ENCODE measurements at regions not wholly inside any gene's neighbourhood (a gene's known extent, or its start where the extent isn't known, plus 50 kb on each side); places are given as distances from the start of the nearest gene placed in this dataset.

- ChIA-PET POLR2A (no interaction called here), CTCF (no interaction called here)
- H3K4me3 ChIP-seq (ENCODE audit: low read depth, low read length) = no peak overlapping the region
- TF ChIP-seq CTCF (IDR thresholded peaks at IDR 0.05; ENCODE audit: insufficient read depth, low read length, missing control alignments) = no peak
- DNase-seq (ENCODE audit: low read depth, low spot score) = no peak
These were observed 214.3 kb downstream of the CTTN start for GRCh38 chr11:70612459-70613141.

GRCh38 chr11:70614034-70614681 lies 215.8 kb downstream of the CTTN start:
- ChIA-PET CTCF (no interaction called here), POLR2A (no interaction called here)

GRCh38 chr11:70615036-70615875 lies 216.9 kb downstream of the CTTN start:
- ChIA-PET CTCF (no interaction called here), POLR2A (no interaction called here)
- TF ChIP-seq CTCF (IDR thresholded peaks at IDR 0.05; ENCODE audit: insufficient read depth, low read length, missing control alignments) = no peak
- no peak for DNase-seq (ENCODE audit: low read depth, low spot score)
- H3K4me3 ChIP-seq (ENCODE audit: low read depth, low read length) = no peak overlapping the region

More at GRCh38 chr11:70614034-70614681, 215.8 kb downstream of the CTTN start:
- DNase-seq (ENCODE audit: low read depth, low spot score) = no peak
- H3K4me3 ChIP-seq (ENCODE audit: low read depth, low read length) = no peak overlapping the region
- no peak for TF ChIP-seq CTCF (IDR thresholded peaks at IDR 0.05; ENCODE audit: insufficient read depth, low read length, missing control alignments)

- TF ChIP-seq CTCF (IDR thresholded peaks at IDR 0.05; ENCODE audit: insufficient read depth, low read length, missing control alignments) = no peak
- POLR2A ChIA-PET = no interaction called here
- no peak overlapping the region for H3K4me3 ChIP-seq (ENCODE audit: low read depth, low read length)
- CTCF ChIA-PET = no interaction called here
- DNase-seq (ENCODE audit: low read depth, low spot score) = no peak
These were observed 218.0 kb downstream of the CTTN start for GRCh38 chr11:70616317-70616716.

- ChIA-PET POLR2A (no interaction called here), CTCF (no interaction called here)
- TF ChIP-seq CTCF (IDR thresholded peaks at IDR 0.05; ENCODE audit: insufficient read depth, low read length, missing control alignments) = no peak
- no peak overlapping the region for H3K4me3 ChIP-seq (ENCODE audit: low read depth, low read length)
- DNase-seq (ENCODE audit: low read depth, low spot score) = no peak
These were observed 218.8 kb downstream of the CTTN start for GRCh38 chr11:70616938-70617654.

Data from AG04449 (cell line).